Lower lobe of right lung (tissue), 2 donors: ENCODE measurements at regions not wholly inside any gene's neighbourhood (a gene's known extent, or its start where the extent isn't known, plus 50 kb on each side); places are given as distances from the start of the nearest gene placed in this dataset.

Experiments
- ATAC-seq, 2 donors: fragments of 200-7000 bp; cut with Tn5 transposase; one replicate each; pipeline ENCODE4 v1.9.1; 2020 to 2022; ENCODE audit warnings: mild to moderate bottlenecking in 2 of 2, moderate library complexity in 2 of 2
- DNase-seq: peaks from one replicate; pipeline ENCODE4 v3.0.0-alpha.2; 2020
- H3K27ac ChIP-seq: fragments of 200-600 bp; one replicate; pipeline ENCODE4 v1.8.0; 2022
- H3K27me3 ChIP-seq: fragments of 200-600 bp; one replicate; pipeline ENCODE4 v1.8.0; 2022; ENCODE audit warnings: low read depth
- H3K36me3 ChIP-seq: fragments of 200-600 bp; one replicate; pipeline ENCODE4 v1.8.0; 2022; ENCODE audit warnings: mild to moderate bottlenecking
- H3K4me1 ChIP-seq: fragments of 200-600 bp; one replicate; pipeline ENCODE4 v1.8.0; 2022
- H3K4me3 ChIP-seq: fragments of 200-600 bp; one replicate; pipeline ENCODE4 v1.8.0; 2022; ENCODE audit warnings: mild to moderate bottlenecking
- H3K9me3 ChIP-seq: fragments of 200-600 bp; one replicate; pipeline ENCODE4 v1.8.0; 2022
- CTCF ChIP-seq: fragments of 200-600 bp; IDR thresholded peaks from one replicate; pipeline ENCODE4 v1.8.0; 2022; ENCODE audit warnings: antibody characterized with exemption, mild to moderate bottlenecking
- intact Hi-C: fragments of 100-400 bp; cut with DNase I; formaldehyde crosslinking; loops from one replicate; pipeline ENCODE4 v1.11.0; 2022
- donor health status: DM: no; HTN: yes; CAD: no; lungs with severe emphysema.

- intact Hi-C loops = no loop called here
- no peak for ATAC-seq
- Histone ChIP-seq H3K27me3 (no peaks in the 10 kb centered on the region), H3K36me3 (no peaks in the 10 kb centered on the region), H3K27ac (no peak overlapping the region), H3K4me3 (no peak overlapping the region), H3K4me1 (no peaks in the 10 kb centered on the region), H3K9me3 (no peaks in the 10 kb centered on the region)
- no peak for DNase-seq
- TF ChIP-seq CTCF = no peak
These were observed 55.9 kb upstream of the TLK1 start for GRCh38 chr2:171216631-171217030.

- no peaks in the 10 kb centered on the region for H3K36me3 ChIP-seq
- intact Hi-C loops = no loop called here
These were observed 53.4 kb upstream of the TLK1 start for GRCh38 chr2:171214093-171214492.

GRCh38 chr2:171210864-171211431, 50.3 kb upstream of the TLK1 start:
- H3K4me3 ChIP-seq = no peak overlapping the region
- intact Hi-C loops = no loop called here
- no peak for ATAC-seq
- no peak for TF ChIP-seq CTCF
- H3K27me3 ChIP-seq = no peaks in the 10 kb centered on the region
- DNase-seq = no peak
- no peaks in the 10 kb centered on the region for H3K36me3 ChIP-seq
- no peak overlapping the region for H3K27ac ChIP-seq
- H3K9me3 ChIP-seq = no peaks in the 10 kb centered on the region
- H3K4me1 ChIP-seq = no peaks in the 10 kb centered on the region

More at GRCh38 chr2:171214093-171214492, 53.4 kb upstream of the TLK1 start:
- Histone ChIP-seq H3K4me1 (no peaks in the 10 kb centered on the region), H3K9me3 (no peaks in the 10 kb centered on the region), H3K4me3 (no peak overlapping the region), H3K27ac (no peak overlapping the region), H3K27me3 (no peaks in the 10 kb centered on the region)
- ATAC-seq (no peak), DNase-seq (no peak)
- no peak for TF ChIP-seq CTCF
